Breast epithelium (tissue), 4 donors: ENCODE measurements at regions not wholly inside any gene's neighbourhood (a gene's known extent, or its start where the extent isn't known, plus 50 kb on each side); places are given as distances from the start of the nearest gene placed in this dataset.

Experiments
- DNase-seq, 2 donors: peaks; one replicate each; pipeline ENCODE4 v3.0.0-alpha.2; 2019; ENCODE audit warnings: low spot score in 2 of 2
- H3K27ac ChIP-seq, 2 donors: fragments of 200-600 bp; sonication (generic) in 1 of 2; one replicate each; pipeline ENCODE4 v1.5.1; 2016 to 2019; ENCODE audit warnings: mild to moderate bottlenecking in 1 of 2
- H3K27me3 ChIP-seq, 2 donors: fragments of 200-600 bp; sonication (generic) in 1 of 2; one replicate each; pipeline versions ENCODE4 v1.5.1 to v1.6.0; 2017 to 2019; ENCODE audit warnings: control low read depth in 1 of 2, mild to moderate bottlenecking in 1 of 2
- H3K36me3 ChIP-seq: fragments of 200-600 bp; one replicate; pipeline ENCODE4 v1.5.1; 2019
- H3K4me1 ChIP-seq, 2 donors: fragments of 200-600 bp; sonication (generic); one replicate each; pipeline ENCODE4 v1.5.1; 2016 to 2019; ENCODE audit warnings: control low read depth in 1 of 2
- H3K4me3 ChIP-seq, 3 donors: fragments of 200-600 bp; sonication (generic); 1 replicate in 2 of 3; 2 replicates in 1 of 3; pipeline ENCODE4 v1.5.1; 2016 to 2019; ENCODE audit warnings: mild to moderate bottlenecking in 3 of 3, moderate library complexity in 2 of 3
- H3K9me3 ChIP-seq, 2 donors: fragments of 200-600 bp; sonication (generic) in 1 of 2; one replicate each; pipeline ENCODE4 v1.5.1; 2016 to 2019; ENCODE audit warnings: control low read depth in 1 of 2
- CTCF ChIP-seq, 3 donors: fragments of 450-650 bp; IDR thresholded peaks; one replicate each; pipeline ENCODE4 v1.5.1; 2016 to 2017; ENCODE audit warnings: antibody characterized with exemption in 3 of 3, mild to moderate bottlenecking in 3 of 3, moderate library complexity in 3 of 3
- POLR2A ChIP-seq: fragments of 450-650 bp; IDR thresholded peaks from one replicate; pipeline ENCODE4 v1.6.1; 2016; ENCODE audit warnings: antibody characterized with exemption, mild to moderate bottlenecking, moderate library complexity
- POLR2AphosphoS5 ChIP-seq, 3 donors: sonication (generic); formaldehyde crosslinking; IDR thresholded peaks; one replicate each; pipeline ENCODE4 v1.6.1; 2017; ENCODE audit warnings: antibody characterized with exemption in 3 of 3
- intact Hi-C: fragments of 100-400 bp; cut with DNase I; formaldehyde crosslinking; loops from one replicate; pipeline ENCODE4 v1.15.1; 2023; ENCODE audit warnings: low total_unique reads

- no peak overlapping the region for H3K27ac ChIP-seq
- H3K9me3 ChIP-seq, result peaks cover 0 to 6% of the 10 kb centered on the region in 2 donors
- TF ChIP-seq POLR2AphosphoS5 (IDR thresholded peaks at IDR 0.05) (no peak), POLR2A (no peak), CTCF (IDR thresholded peaks at IDR 0.05) (no peak)
- H3K4me1 ChIP-seq, result no peaks in the 10 kb centered on the region
- H3K36me3 ChIP-seq, result no peaks in the 10 kb centered on the region
- intact Hi-C loops, result no loop called here
- DNase-seq, result no peak
- no peak overlapping the region for H3K4me3 ChIP-seq
- no peaks in the 10 kb centered on the region for H3K27me3 ChIP-seq
Measured at GRCh38 chr1:34578306-34578705, 176.5 kb upstream of the GJB5 start.

DNA sequence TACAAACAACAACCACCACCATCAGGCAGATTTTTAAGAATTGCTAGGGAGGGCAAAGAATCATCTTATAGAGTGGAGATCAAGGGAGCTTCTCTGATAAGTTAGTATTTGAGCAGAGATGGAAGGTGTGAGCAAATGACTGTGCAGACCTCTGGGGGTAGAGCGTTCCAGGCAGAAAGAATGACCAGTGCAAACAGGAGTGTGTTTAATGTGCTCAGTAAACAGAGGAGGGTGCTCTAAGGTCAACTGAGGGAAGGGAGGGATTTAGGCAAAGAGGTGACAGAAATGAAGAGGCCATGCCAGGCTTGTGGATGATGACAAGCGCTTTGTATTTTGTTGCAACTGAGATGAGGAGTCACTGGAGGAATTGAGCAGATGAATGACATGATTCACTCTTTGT lies 172.5 kb upstream of the GJB5 start:
- no peaks in the 10 kb centered on the region for H3K27me3 ChIP-seq
- no peak overlapping the region for H3K27ac ChIP-seq
- no peaks in the 10 kb centered on the region for H3K4me1 ChIP-seq
- peaks cover 0 to 6% of the 10 kb centered on the region in 2 donors for H3K9me3 ChIP-seq
- no peak overlapping the region for H3K4me3 ChIP-seq
- H3K36me3 ChIP-seq, result no peaks in the 10 kb centered on the region
- no peak for DNase-seq
- no peak for TF ChIP-seq POLR2A
- intact Hi-C loops, result no loop called here

DNA sequence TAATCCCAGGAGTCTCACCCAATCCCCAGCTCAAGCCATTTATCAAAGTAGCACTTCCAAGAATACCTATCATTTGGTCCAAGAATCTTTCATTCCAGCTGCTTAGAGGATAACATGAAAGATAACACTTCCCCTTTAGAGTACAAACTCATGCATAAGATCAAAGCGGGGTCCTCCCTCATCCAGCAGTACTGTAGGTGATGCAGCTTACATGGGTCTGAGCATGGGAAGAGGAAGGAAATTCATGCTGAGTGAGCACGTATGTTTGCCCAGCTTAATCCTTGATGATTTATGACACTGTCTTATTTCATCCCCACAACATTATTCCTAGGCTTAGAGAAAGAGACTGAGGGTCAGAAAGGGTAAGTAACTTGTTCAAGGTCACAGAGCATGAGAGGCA lies 167.1 kb upstream of the GJB5 start:
- Histone ChIP-seq H3K9me3 (no peaks in the 10 kb centered on the region), H3K4me1 (no peaks in the 10 kb centered on the region), H3K27me3 (no peaks in the 10 kb centered on the region), H3K4me3 (no peak overlapping the region), H3K27ac (no peak overlapping the region), H3K36me3 (no peaks in the 10 kb centered on the region)
- no peak for DNase-seq
- intact Hi-C loops, result no loop called here
- TF ChIP-seq POLR2A (no peak), POLR2AphosphoS5 (IDR thresholded peaks at IDR 0.05) (no peak), CTCF (IDR thresholded peaks at IDR 0.05) (no peak)

GRCh38 chr1:34590211-34590623 lies 164.6 kb upstream of the GJB5 start:
- Histone ChIP-seq H3K27me3 (no peaks in the 10 kb centered on the region), H3K9me3 (no peaks in the 10 kb centered on the region), H3K4me3 (no peak overlapping the region), H3K27ac (no peak overlapping the region), H3K36me3 (no peaks in the 10 kb centered on the region), H3K4me1 (no peaks in the 10 kb centered on the region)
- intact Hi-C loops, result no loop called here
- DNase-seq, result no peak
- TF ChIP-seq POLR2AphosphoS5 (IDR thresholded peaks at IDR 0.05) (no peak), CTCF (IDR thresholded peaks at IDR 0.05) (no peak), POLR2A (no peak)

- no peak for DNase-seq
- H3K27ac ChIP-seq, result no peak overlapping the region
- intact Hi-C loops, result loop anchor here (2.0 kb wide), 1 partner anchor 59 kb away; no protein-coding TSS in a partner anchor
- H3K36me3 ChIP-seq, result no peaks in the 10 kb centered on the region
- no peaks in the 10 kb centered on the region for H3K9me3 ChIP-seq
- no peaks in the 10 kb centered on the region for H3K27me3 ChIP-seq
- H3K4me1 ChIP-seq, result no peaks in the 10 kb centered on the region
- TF ChIP-seq CTCF (IDR thresholded peaks at IDR 0.05) (no peak), POLR2AphosphoS5 (IDR thresholded peaks at IDR 0.05) (no peak), POLR2A (no peak)
- no peak overlapping the region for H3K4me3 ChIP-seq
Measured at GRCh38 chr1:34591751-34592629, 162.9 kb upstream of the GJB5 start.
